ENCODE measurements at regions not wholly inside any gene's neighbourhood (a gene's known extent, or its start where the extent isn't known, plus 50 kb on each side); places are given as distances from the start of the nearest gene placed in this dataset.

DNA sequence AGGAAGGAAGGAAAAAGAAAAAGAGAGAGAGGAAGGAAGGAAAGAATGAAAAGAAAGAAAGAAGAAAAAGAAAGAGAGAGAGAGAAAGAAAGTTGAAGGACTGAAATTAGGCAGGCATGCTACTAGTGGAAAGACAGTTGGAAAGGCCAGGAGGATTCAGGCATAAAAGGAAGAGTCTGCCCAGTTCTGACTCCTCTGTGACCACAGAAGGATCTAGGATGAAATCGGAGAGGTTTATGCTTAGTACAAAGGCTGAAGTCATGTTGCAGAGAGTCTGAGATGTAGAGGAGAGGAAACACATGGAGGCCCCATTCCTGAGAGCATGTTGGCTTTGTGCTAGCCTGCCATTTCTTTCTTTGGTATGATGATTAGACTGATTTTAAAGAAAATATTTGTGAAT is 246.5 kb upstream of the ARGLU1 start:
- no peak for DNase-seq (ENCODE audit: low read depth)
- TF ChIP-seq, protein P1, sequence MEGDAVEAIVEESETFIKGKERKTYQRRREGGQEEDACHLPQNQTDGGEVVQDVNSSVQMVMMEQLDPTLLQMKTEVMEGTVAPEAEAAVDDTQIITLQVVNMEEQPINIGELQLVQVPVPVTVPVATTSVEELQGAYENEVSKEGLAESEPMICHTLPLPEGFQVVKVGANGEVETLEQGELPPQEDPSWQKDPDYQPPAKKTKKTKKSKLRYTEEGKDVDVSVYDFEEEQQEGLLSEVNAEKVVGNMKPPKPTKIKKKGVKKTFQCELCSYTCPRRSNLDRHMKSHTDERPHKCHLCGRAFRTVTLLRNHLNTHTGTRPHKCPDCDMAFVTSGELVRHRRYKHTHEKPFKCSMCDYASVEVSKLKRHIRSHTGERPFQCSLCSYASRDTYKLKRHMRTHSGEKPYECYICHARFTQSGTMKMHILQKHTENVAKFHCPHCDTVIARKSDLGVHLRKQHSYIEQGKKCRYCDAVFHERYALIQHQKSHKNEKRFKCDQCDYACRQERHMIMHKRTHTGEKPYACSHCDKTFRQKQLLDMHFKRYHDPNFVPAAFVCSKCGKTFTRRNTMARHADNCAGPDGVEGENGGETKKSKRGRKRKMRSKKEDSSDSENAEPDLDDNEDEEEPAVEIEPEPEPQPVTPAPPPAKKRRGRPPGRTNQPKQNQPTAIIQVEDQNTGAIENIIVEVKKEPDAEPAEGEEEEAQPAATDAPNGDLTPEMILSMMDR (conservative IDR thresholded peaks at IDR 0.05; ENCODE audit: control insufficient read depth, insufficient read depth, low read depth, low read length): no peak
- no peak overlapping the region for H3K4me3 ChIP-seq (ENCODE audit: control insufficient read depth, low read depth, low read length)

DNA sequence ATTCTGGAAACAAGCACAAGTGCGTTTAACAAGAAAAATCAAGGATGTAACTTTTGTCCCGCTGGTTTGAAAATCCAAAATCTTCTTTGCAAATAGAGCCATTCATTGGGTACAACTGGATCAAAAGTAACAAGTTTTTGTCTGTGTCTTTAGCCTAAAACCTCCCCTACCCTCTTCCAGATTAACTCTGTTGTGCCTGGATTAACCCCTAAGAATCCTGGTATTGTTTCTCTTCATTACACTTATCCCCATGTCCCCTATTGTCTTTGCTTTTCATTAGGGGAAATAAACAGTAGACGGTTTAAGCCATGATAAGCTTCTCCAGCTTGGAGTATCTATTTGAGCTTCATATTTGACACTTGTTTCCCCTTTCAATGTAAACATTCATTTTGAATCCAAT is 242.1 kb upstream of the ARGLU1 start:
- H3K4me3 ChIP-seq (ENCODE audit: control insufficient read depth, low read depth, low read length): no peak overlapping the region
- no peak for DNase-seq (ENCODE audit: low read depth)
- TF ChIP-seq, protein P1 (conservative IDR thresholded peaks at IDR 0.05; ENCODE audit: control insufficient read depth, insufficient read depth, low read depth, low read length): no peak

DNA sequence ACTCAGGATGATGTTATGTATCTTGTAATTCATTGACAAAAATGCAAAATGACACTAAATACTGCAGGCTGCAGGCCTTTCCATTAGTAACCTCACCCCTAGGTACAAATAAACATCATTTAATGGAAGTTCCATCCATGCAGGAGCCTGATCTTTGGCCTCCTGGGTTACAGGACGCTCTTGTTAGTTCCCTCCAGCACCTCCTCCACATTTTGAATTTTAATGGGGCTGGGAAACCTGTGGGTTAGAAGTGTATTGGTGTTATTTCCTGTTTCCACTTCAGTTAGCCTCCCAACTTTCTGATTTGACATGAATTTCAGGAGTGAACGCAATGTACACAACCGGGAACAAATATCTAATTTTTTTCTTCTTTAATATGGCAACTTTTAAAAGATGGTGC is 237.1 kb upstream of the ARGLU1 start:
- no peak for DNase-seq (ENCODE audit: low read depth)
- TF ChIP-seq, protein P1 (conservative IDR thresholded peaks at IDR 0.05; ENCODE audit: control insufficient read depth, insufficient read depth, low read depth, low read length): no peak
- H3K4me3 ChIP-seq (ENCODE audit: control insufficient read depth, low read depth, low read length): no peak overlapping the region

DNA sequence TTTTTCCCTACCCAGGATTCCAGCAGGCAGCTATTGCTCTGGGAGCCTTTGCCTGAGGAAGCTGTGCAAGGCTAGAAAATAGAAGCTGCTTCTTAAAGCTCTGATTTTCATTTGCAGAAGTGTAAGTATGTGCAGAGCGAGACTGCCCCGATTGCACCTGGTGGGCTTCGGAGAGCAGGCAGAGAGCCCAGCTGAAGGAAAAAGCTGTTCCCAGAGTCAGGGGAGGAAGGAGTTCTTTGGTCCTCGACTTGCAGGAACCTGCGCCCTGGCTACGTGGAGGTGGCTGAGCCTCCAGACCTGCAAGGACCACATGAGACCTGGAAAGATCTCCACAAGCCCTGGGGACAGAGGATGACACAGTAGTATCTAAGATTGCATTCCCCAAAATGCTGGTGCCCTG is 235.0 kb upstream of the ARGLU1 start:
- DNase-seq (ENCODE audit: low read depth): no peak
- TF ChIP-seq, protein P1 (conservative IDR thresholded peaks at IDR 0.05; ENCODE audit: control insufficient read depth, insufficient read depth, low read depth, low read length): no peak
- H3K4me3 ChIP-seq (ENCODE audit: control insufficient read depth, low read depth, low read length): no peak overlapping the region

DNA sequence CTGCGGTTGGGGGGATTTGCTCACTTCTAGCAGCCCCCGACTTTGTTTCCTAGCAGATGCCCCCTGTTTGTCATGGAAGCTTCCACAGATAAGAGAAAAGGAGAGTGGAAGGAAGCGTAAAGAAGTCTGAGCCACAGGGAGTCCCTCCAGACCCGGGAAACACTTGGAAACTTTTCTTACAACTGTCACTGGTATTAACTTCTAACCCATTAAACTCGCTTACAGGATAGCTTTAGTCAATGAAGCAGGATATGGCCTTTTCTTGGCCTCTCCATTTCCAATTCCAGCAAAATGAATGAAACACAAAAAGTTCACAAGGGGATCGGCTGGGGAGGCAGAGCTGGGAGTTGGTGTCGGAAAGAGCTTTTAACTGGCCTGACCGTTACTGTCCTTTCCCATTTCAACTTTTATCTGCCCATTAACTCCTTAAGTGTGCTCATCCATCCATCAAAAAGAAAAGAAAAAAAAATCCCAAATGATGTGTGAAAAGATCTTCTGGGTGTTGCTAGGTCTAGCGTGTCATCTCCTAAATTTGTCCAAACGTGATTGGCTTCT is 231.9 kb upstream of the ARGLU1 start:
- no peak overlapping the region for H3K4me3 ChIP-seq (ENCODE audit: control insufficient read depth, low read depth, low read length)
- TF ChIP-seq, protein P1 (conservative IDR thresholded peaks at IDR 0.05; ENCODE audit: control insufficient read depth, insufficient read depth, low read depth, low read length): no peak
- no peak for DNase-seq (ENCODE audit: low read depth)

DNA sequence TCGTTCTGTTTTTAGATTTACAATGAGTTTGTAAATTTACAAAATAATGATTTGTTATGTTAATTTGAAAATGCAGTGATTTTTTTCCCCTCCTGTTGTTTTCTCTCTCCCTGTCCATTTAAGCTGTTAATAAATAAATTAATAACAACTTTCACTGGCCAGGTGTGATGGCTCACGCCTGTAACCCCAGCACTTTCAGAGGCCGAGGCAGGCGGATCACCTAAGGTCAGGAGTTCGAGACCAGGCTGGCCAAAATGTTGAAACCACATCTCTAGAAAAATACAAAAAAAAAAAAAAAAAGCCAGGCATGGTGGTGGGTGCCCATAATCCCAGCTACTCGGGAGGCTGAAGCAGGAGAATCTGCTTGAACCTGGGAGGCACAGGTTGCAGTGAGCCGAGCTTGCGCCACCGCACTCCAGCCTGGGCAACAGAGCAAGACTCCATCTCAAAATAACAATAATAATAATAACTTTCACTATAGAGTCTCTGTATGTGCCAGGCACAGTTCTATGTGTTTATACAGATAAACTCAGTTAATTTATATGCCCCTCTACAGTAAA is 229.2 kb upstream of the ARGLU1 start:
- no peak for DNase-seq (ENCODE audit: low read depth)
- H3K4me3 ChIP-seq (ENCODE audit: control insufficient read depth, low read depth, low read length): no peak overlapping the region
- TF ChIP-seq, protein P1 (conservative IDR thresholded peaks at IDR 0.05; ENCODE audit: control insufficient read depth, insufficient read depth, low read depth, low read length): no peak

Measured in fibroblast of mammary gland (primary cell).